ENCODE measurements at regions not wholly inside any gene's neighbourhood (a gene's known extent, or its start where the extent isn't known, plus 50 kb on each side); places are given as distances from the start of the nearest gene placed in this dataset.

DNA sequence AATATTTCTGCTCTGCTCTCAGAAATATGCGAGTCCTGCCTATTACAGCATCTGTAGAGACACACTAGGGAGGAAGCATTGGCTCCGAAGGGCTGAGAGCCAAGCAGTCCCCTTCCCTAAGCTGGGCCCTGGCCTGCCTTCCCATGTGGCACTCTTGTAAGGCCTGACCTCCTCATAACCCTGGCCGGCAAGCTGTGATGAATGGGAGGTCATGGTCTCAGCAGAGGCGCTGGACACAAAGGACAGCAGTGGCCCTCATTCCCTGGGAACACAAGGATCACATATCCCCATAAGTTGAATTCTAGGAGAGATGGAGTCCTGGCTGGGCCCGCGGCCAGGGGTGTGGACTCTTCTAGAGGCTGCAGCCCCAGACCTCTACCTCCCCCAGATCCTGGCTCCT, 483.3 kb downstream of the ZNF536 start:
- Histone ChIP-seq H3K27ac (ENCODE audit: insufficient read depth, low read depth, low read length, poor library complexity, severe bottlenecking) (no peak overlapping the region), H3K36me3 (ENCODE audit: control insufficient read depth, insufficient read depth, low read length) (no peaks in the 10 kb centered on the region)
- WGBS, 2 experiments, result 91 to 98% methylated on average over 6 of the region's 6 CpGs

DNA sequence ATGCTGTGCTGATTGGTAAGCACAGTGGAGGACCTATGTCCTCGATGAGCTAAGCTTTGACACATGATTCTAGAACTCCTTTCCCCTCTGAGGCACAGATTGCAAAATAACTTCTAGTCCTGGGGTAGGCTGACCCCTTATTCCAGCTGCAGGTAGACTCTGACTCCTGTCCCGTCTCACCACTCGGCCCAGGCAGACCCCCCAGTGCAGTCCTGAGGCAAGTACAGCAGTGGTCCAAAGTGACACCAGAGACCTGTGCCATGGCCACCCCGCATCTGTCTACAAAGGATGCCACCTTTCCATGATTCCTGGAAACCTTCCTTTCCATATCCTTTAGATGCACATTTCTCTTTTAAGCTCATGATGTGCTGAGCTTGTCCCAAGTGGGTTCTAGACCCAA, 482.5 kb downstream of the ZNF536 start:
- H3K27ac ChIP-seq (ENCODE audit: insufficient read depth, low read depth, low read length, poor library complexity, severe bottlenecking), result no peak overlapping the region
- H3K4me1 ChIP-seq (ENCODE audit: control insufficient read depth, insufficient read depth, low read length), result no peaks in the 10 kb centered on the region
- H3K36me3 ChIP-seq (ENCODE audit: control insufficient read depth, insufficient read depth, low read length), result no peaks in the 10 kb centered on the region
- H3K4me3 ChIP-seq (ENCODE audit: insufficient read depth, low read depth, low read length), result no peak overlapping the region
- no peaks in the 10 kb centered on the region for H3K27me3 ChIP-seq (ENCODE audit: control insufficient read depth, insufficient read depth, low read length, poor library complexity, severe bottlenecking)
- H3K9me3 ChIP-seq (ENCODE audit: control insufficient read depth, low read length), result no peaks in the 10 kb centered on the region
- 96 to 97% methylated on average over 4 of the region's 4 CpGs for WGBS, 2 experiments

More for the DNA sequence above, 483.3 kb downstream of the ZNF536 start:
- no peaks in the 10 kb centered on the region for H3K9me3 ChIP-seq (ENCODE audit: control insufficient read depth, low read length)
- H3K4me1 ChIP-seq (ENCODE audit: control insufficient read depth, insufficient read depth, low read length), result no peaks in the 10 kb centered on the region
- no peak overlapping the region for H3K4me3 ChIP-seq (ENCODE audit: insufficient read depth, low read depth, low read length)
- no peaks in the 10 kb centered on the region for H3K27me3 ChIP-seq (ENCODE audit: control insufficient read depth, insufficient read depth, low read length, poor library complexity, severe bottlenecking)

DNA sequence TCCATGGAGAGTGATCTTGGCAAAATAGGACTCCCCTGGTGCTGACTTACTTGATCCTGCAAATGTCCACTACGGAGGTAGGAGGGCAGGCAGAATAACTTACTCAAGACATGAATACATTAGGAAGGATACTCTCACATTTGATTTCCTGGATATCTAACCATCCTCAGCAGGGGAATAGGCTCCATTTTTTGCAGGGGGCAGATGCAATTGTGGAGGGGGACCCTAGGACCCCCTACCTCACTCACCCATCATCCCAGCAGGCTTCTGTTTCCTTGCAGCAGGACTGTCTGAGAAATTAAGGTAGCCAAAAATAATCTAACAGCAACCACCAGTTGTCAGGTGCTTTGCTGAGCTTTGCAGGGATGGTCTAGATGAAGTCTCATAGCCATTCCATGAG, 482.0 kb downstream of the ZNF536 start:
- 100% methylated on average over 1 of the region's 1 CpG for WGBS, 2 experiments
- Histone ChIP-seq H3K4me1 (ENCODE audit: control insufficient read depth, insufficient read depth, low read length) (no peaks in the 10 kb centered on the region), H3K4me3 (ENCODE audit: insufficient read depth, low read depth, low read length) (no peak overlapping the region), H3K27ac (ENCODE audit: insufficient read depth, low read depth, low read length, poor library complexity, severe bottlenecking) (no peak overlapping the region), H3K9me3 (ENCODE audit: control insufficient read depth, low read length) (no peaks in the 10 kb centered on the region), H3K27me3 (ENCODE audit: control insufficient read depth, insufficient read depth, low read length, poor library complexity, severe bottlenecking) (no peaks in the 10 kb centered on the region), H3K36me3 (ENCODE audit: control insufficient read depth, insufficient read depth, low read length) (no peaks in the 10 kb centered on the region)

DNA sequence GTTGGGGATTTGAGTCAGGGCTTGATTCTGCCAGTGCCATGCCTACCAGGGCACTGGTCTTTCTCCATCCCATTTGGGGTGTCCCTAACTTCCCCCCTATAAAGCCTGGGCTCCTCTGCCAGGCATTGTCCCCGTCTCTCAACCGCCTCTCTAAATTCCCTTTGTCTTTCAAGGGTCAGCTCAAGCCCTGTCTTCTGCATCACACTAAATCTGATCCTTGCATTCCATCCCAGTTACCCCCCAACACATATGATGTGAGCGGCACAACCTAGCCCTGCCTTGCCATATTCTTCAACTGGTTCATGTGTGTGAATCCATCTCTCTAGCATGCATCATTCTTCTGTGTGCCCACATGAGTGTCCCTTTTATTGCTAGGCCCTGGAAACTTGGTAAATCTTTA, 480.9 kb downstream of the ZNF536 start:
- Histone ChIP-seq H3K4me3 (ENCODE audit: insufficient read depth, low read depth, low read length) (no peak overlapping the region), H3K36me3 (ENCODE audit: control insufficient read depth, insufficient read depth, low read length) (no peaks in the 10 kb centered on the region), H3K27ac (ENCODE audit: insufficient read depth, low read depth, low read length, poor library complexity, severe bottlenecking) (no peak overlapping the region), H3K9me3 (ENCODE audit: control insufficient read depth, low read length) (no peaks in the 10 kb centered on the region), H3K27me3 (ENCODE audit: control insufficient read depth, insufficient read depth, low read length, poor library complexity, severe bottlenecking) (no peaks in the 10 kb centered on the region), H3K4me1 (ENCODE audit: control insufficient read depth, insufficient read depth, low read length) (no peaks in the 10 kb centered on the region)
- 91 to 94% methylated on average over 3 of the region's 3 CpGs for WGBS, 2 experiments

DNA sequence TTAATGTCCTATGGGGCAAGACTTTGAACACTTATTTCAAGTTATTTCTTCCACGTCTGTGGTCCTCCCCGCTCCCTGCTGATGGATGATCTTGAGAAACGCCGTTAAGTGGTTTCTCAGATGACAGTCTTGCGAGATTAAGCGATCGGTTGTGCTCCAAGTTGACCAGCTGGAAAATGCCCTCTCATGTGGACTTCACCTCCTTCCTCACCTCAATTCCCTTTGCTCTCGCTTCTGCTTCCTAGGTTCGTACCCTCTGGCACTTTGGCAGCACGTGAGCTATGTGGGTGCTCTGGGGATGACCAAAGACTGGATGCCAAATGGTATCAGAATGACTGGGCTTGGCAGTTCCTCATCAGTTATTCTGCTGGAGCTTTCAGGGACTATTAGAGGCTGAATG, 480.0 kb downstream of the ZNF536 start:
- H3K4me3 ChIP-seq (ENCODE audit: insufficient read depth, low read depth, low read length), result no peak overlapping the region
- H3K36me3 ChIP-seq (ENCODE audit: control insufficient read depth, insufficient read depth, low read length), result no peaks in the 10 kb centered on the region
- no peak overlapping the region for H3K27ac ChIP-seq (ENCODE audit: insufficient read depth, low read depth, low read length, poor library complexity, severe bottlenecking)
- H3K27me3 ChIP-seq (ENCODE audit: control insufficient read depth, insufficient read depth, low read length, poor library complexity, severe bottlenecking), result no peaks in the 10 kb centered on the region
- H3K4me1 ChIP-seq (ENCODE audit: control insufficient read depth, insufficient read depth, low read length), result no peaks in the 10 kb centered on the region
- WGBS, 2 experiments, result 95% methylated on average over 10 of the region's 10 CpGs
- H3K9me3 ChIP-seq (ENCODE audit: control insufficient read depth, low read length), result no peaks in the 10 kb centered on the region

DNA sequence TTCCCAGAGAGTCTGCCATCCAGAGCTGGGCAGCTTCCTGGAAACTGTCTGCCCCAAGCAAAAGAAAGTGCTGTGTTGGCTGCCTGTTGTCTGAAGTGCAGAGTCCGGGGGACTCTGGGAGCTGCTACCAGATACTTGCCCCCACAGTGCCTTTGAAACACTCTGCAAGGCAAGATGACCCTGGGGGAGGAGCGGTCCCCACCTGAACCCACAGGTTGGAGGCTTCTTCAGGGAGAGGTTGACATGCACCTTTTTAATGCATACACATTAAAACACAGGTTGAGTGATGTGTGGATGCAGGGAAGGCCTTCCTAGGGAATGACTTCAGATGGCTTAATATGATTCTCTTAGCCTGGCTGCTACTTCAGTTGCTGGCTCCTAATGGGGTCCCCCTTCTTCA, 479.5 kb downstream of the ZNF536 start:
- Histone ChIP-seq H3K27ac (ENCODE audit: insufficient read depth, low read depth, low read length, poor library complexity, severe bottlenecking) (no peak overlapping the region), H3K4me1 (ENCODE audit: control insufficient read depth, insufficient read depth, low read length) (no peaks in the 10 kb centered on the region), H3K9me3 (ENCODE audit: control insufficient read depth, low read length) (no peaks in the 10 kb centered on the region), H3K4me3 (ENCODE audit: insufficient read depth, low read depth, low read length) (no peak overlapping the region), H3K27me3 (ENCODE audit: control insufficient read depth, insufficient read depth, low read length, poor library complexity, severe bottlenecking) (no peaks in the 10 kb centered on the region), H3K36me3 (ENCODE audit: control insufficient read depth, insufficient read depth, low read length) (no peaks in the 10 kb centered on the region)
- 88 to 98% methylated on average over 2 of the region's 2 CpGs for WGBS, 2 experiments

DNA sequence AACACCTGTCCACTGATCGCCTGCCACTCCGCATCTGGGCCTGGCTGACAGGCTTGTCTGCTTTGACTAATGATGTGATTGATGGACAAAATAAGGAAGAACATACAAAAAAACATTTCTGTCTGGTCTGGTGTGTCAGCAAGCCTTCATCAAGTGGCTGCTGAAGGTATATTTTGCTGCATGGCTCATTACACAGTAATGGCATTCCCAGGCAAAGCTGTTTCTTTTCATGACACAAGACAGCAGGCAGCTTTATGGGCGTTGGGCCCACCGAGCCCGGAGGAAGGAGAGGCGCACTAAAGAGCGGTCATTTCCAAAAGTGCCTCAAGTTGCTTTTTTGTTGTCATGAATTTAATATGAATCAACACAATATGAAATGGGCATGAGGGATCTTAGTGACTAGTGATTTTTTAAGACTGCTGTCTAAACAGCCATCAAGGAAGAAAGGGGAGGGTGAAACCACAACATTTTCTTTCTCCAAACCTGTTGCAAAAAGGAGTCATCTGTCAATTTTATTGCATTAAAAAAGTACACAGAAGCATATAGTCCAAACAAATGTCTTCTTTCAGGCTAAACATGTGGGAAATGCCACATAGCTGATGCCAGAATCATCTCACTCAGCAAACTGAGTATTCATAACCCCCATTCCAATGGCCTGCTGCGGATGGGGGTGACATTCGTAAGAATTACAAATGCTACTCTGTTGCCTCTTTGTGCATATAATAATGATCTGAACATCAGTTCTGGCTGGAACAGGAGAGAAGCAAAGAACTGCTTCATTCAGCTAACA, 476.6 kb downstream of the ZNF536 start:
- H3K36me3 ChIP-seq (ENCODE audit: control insufficient read depth, insufficient read depth, low read length), result no peaks in the 10 kb centered on the region
- WGBS, 2 experiments, result 95 to 96% methylated on average over 9 of the region's 9 CpGs
- H3K4me3 ChIP-seq (ENCODE audit: insufficient read depth, low read depth, low read length), result no peak overlapping the region
- H3K4me1 ChIP-seq (ENCODE audit: control insufficient read depth, insufficient read depth, low read length), result no peaks in the 10 kb centered on the region
- no peak overlapping the region for H3K27ac ChIP-seq (ENCODE audit: insufficient read depth, low read depth, low read length, poor library complexity, severe bottlenecking)
- H3K27me3 ChIP-seq (ENCODE audit: control insufficient read depth, insufficient read depth, low read length, poor library complexity, severe bottlenecking), result no peaks in the 10 kb centered on the region
- H3K9me3 ChIP-seq (ENCODE audit: control insufficient read depth, low read length), result no peaks in the 10 kb centered on the region

DNA sequence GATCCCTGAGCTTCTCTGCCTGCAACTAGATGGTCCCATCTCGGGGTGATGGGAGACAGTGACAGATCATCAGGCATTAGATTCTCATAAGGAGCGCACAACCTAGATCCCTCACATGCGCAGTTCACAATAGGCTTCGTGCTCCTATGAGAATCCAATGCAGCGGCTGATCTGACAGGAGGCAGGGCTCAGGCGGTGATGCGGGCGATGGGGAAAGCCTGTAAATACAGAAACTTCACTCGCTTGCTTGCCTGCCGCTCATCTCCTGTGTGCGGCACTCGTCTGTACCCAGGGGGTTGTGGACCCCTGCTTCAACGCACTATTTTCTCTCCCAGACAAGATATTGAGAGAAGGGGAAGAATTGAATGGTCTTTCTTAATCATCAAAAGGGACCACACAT, 473.9 kb downstream of the ZNF536 start:
- 86 to 89% methylated on average over 12 to 13 of the region's 13 CpGs for WGBS, 2 experiments
- no peaks in the 10 kb centered on the region for H3K4me1 ChIP-seq (ENCODE audit: control insufficient read depth, insufficient read depth, low read length)
- no peak overlapping the region for H3K4me3 ChIP-seq (ENCODE audit: insufficient read depth, low read depth, low read length)
- no peaks in the 10 kb centered on the region for H3K9me3 ChIP-seq (ENCODE audit: control insufficient read depth, low read length)
- no peak overlapping the region for H3K27ac ChIP-seq (ENCODE audit: insufficient read depth, low read depth, low read length, poor library complexity, severe bottlenecking)
- no peaks in the 10 kb centered on the region for H3K36me3 ChIP-seq (ENCODE audit: control insufficient read depth, insufficient read depth, low read length)
- no peaks in the 10 kb centered on the region for H3K27me3 ChIP-seq (ENCODE audit: control insufficient read depth, insufficient read depth, low read length, poor library complexity, severe bottlenecking)

DNA sequence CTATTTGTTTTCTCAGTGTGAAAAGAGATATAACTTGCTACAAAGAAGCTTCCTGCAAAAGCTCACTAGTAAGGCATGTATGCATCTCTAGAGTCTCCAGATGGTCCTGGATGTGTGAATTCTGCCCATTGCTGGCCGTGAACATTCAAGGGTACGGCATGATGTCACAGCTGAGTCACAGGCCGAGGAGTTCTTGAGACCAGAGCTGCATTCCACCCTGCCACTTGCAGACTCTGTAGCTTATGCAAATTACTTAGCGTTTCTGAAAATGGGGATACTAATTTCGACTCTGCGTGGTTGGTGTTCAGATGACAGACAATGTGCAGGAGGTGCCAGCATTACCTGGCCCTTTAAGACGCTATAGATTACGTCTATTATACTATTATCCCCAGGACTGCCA, 470.7 kb downstream of the ZNF536 start:
- H3K27ac ChIP-seq (ENCODE audit: insufficient read depth, low read depth, low read length, poor library complexity, severe bottlenecking), result no peak overlapping the region
- H3K4me3 ChIP-seq (ENCODE audit: insufficient read depth, low read depth, low read length), result no peak overlapping the region
- H3K9me3 ChIP-seq (ENCODE audit: control insufficient read depth, low read length), result no peaks in the 10 kb centered on the region
- 94 to 97% methylated on average over 8 of the region's 8 CpGs for WGBS, 2 experiments
- H3K36me3 ChIP-seq (ENCODE audit: control insufficient read depth, insufficient read depth, low read length), result no peaks in the 10 kb centered on the region
- H3K27me3 ChIP-seq (ENCODE audit: control insufficient read depth, insufficient read depth, low read length, poor library complexity, severe bottlenecking), result no peaks in the 10 kb centered on the region
- H3K4me1 ChIP-seq (ENCODE audit: control insufficient read depth, insufficient read depth, low read length), result no peaks in the 10 kb centered on the region

DNA sequence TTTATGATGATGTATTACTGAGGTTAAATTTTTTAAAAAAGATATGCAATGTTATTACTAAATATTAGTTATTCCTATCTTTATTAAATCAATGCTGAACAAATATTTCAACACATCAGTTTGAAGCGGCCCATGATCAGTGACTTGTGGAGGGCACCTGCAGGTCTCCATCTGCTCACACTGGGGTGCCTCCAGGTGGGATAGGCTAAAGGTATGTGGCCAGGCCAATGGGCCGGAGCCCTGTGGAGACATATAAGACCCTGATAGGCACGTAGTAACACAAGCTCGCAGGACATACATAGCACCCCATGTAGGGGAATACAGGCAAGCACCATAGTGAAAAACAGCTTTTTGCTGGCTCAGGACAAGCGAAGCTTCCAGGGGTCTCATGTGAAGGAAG, 469.8 kb downstream of the ZNF536 start:
- H3K4me3 ChIP-seq (ENCODE audit: insufficient read depth, low read depth, low read length), result no peak overlapping the region
- WGBS, 2 experiments, result 92 to 93% methylated on average over 5 of the region's 5 CpGs
- H3K27me3 ChIP-seq (ENCODE audit: control insufficient read depth, insufficient read depth, low read length, poor library complexity, severe bottlenecking), result no peaks in the 10 kb centered on the region

DNA sequence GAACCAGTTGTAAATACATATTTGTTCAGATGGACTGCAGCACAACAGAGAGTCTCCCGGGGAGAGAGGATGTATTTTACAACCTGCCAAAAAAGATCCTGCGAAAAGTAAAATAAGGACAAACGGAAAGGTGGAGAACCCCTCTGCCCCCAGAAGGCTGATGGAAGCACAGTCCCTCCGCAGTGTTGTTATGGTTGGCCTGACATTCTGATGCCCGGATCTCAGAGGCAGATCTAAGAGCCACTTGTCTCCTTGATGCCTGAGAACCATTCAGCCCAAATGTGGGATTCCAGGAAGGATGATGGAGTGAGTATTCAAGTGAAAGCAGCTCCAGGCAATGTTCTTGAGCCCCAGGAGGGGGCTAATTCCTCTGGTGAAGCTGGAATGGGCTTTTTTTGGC, 458.7 kb downstream of the ZNF536 start:
- no peaks in the 10 kb centered on the region for H3K9me3 ChIP-seq (ENCODE audit: control insufficient read depth, low read length)
- no peak overlapping the region for H3K4me3 ChIP-seq (ENCODE audit: insufficient read depth, low read depth, low read length)
- no peaks in the 10 kb centered on the region for H3K27me3 ChIP-seq (ENCODE audit: control insufficient read depth, insufficient read depth, low read length, poor library complexity, severe bottlenecking)
- 92 to 94% methylated on average over 5 of the region's 5 CpGs for WGBS, 2 experiments
- no peak overlapping the region for H3K27ac ChIP-seq (ENCODE audit: insufficient read depth, low read depth, low read length, poor library complexity, severe bottlenecking)
- H3K4me1 ChIP-seq (ENCODE audit: control insufficient read depth, insufficient read depth, low read length), result no peaks in the 10 kb centered on the region
- no peaks in the 10 kb centered on the region for H3K36me3 ChIP-seq (ENCODE audit: control insufficient read depth, insufficient read depth, low read length)

More for the DNA sequence above, 469.8 kb downstream of the ZNF536 start:
- Histone ChIP-seq H3K9me3 (ENCODE audit: control insufficient read depth, low read length) (no peaks in the 10 kb centered on the region), H3K36me3 (ENCODE audit: control insufficient read depth, insufficient read depth, low read length) (no peaks in the 10 kb centered on the region), H3K4me1 (ENCODE audit: control insufficient read depth, insufficient read depth, low read length) (no peaks in the 10 kb centered on the region), H3K27ac (ENCODE audit: insufficient read depth, low read depth, low read length, poor library complexity, severe bottlenecking) (no peak overlapping the region)
